AG09309 (cell line): ENCODE measurements at regions not wholly inside any gene's neighbourhood (a gene's known extent, or its start where the extent isn't known, plus 50 kb on each side); places are given as distances from the start of the nearest gene placed in this dataset.

Source experiments
- DNase-seq: peaks from one replicate; pipeline ENCODE4 v3.0.0-alpha.2; 2010; ENCODE audit warnings: low read depth
- H3K4me3 ChIP-seq: 2 replicates; pipeline ENCODE4 v1.5.1; 2011; ENCODE audit warnings: mild to moderate bottlenecking, low read depth, low read length, moderate library complexity; ENCODE audit not compliant: control insufficient read depth
- TF ChIP-seq, protein P1 (sequence below): IDR thresholded peaks from 2 replicates; pipeline ENCODE4 v1.5.1; 2011; ENCODE audit warnings: mild to moderate bottlenecking, low read depth, low read length, inconsistent platforms; ENCODE audit not compliant: insufficient read depth, control insufficient read depth; ENCODE audit errors: missing control alignments

DNA sequence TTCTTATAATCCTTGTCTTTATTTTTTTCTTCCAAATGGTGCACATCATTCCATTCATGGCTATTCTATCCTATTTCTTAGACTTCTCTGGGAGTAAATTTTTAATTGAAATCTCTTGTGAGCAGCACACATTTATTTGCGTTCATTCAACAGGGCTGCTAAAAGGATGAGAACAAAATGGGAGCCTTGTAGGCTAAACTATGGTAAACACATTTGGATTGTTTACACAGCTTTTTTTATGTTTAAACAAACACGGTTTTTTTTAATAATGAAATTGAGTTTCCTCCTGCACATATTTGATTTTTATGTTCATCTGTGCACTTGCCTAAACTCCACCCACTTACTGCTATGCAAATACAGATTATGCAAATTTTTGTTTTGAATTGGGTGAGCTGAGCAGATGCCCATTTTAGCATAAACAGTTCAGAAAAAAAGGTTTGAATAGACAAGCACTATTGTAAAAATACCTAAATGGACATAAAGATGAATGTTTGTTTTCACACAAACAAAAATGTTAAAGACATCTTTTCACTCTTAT, 92.0 kb downstream of the OLIG3 start:
- TF ChIP-seq, protein P1, sequence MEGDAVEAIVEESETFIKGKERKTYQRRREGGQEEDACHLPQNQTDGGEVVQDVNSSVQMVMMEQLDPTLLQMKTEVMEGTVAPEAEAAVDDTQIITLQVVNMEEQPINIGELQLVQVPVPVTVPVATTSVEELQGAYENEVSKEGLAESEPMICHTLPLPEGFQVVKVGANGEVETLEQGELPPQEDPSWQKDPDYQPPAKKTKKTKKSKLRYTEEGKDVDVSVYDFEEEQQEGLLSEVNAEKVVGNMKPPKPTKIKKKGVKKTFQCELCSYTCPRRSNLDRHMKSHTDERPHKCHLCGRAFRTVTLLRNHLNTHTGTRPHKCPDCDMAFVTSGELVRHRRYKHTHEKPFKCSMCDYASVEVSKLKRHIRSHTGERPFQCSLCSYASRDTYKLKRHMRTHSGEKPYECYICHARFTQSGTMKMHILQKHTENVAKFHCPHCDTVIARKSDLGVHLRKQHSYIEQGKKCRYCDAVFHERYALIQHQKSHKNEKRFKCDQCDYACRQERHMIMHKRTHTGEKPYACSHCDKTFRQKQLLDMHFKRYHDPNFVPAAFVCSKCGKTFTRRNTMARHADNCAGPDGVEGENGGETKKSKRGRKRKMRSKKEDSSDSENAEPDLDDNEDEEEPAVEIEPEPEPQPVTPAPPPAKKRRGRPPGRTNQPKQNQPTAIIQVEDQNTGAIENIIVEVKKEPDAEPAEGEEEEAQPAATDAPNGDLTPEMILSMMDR = no peak
- no peak for DNase-seq
- H3K4me3 ChIP-seq = no peak overlapping the region

DNA sequence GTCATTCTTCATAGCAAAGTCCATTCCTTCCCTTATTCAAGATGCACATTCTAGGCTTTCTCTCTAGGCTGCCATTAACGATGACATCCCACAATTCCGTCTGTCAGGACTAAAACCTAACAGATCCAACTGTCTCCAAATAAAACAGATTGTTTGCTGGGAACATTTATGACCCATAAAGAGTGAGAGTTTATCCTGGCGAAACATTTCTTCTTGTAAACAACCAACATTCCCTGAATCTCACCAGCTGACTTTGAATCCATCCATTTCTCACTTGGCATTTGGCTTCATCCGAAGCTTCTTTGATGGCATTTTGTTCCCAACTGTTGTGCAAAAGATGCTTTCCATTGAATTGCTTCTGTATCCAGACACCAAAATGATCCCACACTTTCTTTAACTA, 93.1 kb downstream of the OLIG3 start:
- no peak overlapping the region for H3K4me3 ChIP-seq
- DNase-seq = no peak
- TF ChIP-seq, protein P1 = no peak

DNA sequence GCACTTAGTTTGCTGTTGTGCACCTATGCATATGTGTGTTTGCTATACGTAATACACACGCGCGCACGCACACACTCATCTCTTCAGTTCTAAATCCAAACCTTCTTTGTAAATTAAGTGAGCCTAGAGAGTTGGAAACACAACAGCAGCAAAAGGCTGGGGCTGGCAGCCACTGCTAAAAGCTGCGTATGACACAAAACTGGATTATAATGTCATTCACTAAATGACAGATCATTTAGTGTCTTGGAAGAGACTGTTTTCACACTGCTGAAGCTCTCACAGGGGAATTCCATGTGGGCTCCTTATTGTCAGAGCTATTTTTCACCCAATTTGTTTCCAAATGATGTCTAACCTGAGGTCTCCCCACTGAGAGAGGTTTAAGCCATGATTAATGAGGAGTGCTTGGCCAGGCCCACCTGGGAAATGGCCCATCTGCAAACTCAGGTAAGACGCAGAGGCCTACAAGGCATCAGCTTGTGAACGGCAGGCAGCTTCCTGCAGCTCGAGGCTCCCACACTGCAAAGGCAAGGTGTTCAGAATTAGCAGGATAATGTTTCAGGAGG, 94.2 kb downstream of the OLIG3 start:
- no peak for DNase-seq
- TF ChIP-seq, protein P1 = no peak
- H3K4me3 ChIP-seq = no peak overlapping the region

DNA sequence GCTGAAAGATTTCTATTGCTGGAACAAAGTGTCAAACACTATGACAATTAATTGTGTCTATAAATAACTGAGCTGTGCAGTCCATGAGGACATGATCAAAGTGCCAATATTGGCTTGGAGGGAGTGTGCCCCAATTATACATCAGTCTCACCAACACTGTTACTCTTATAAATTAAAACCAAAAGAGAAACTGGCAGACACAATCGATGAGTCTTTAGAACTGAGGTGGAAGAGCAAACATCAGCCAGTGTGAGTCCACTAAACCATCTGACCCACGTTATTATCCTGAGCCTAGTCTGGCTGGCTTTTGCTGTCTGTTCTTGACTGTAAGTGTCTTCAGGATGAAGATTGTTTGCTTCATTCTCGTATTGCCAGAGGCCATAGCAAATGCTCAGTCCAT, 98.9 kb downstream of the OLIG3 start:
- H3K4me3 ChIP-seq = no peak overlapping the region
- TF ChIP-seq, protein P1 = no peak
- no peak for DNase-seq

DNA sequence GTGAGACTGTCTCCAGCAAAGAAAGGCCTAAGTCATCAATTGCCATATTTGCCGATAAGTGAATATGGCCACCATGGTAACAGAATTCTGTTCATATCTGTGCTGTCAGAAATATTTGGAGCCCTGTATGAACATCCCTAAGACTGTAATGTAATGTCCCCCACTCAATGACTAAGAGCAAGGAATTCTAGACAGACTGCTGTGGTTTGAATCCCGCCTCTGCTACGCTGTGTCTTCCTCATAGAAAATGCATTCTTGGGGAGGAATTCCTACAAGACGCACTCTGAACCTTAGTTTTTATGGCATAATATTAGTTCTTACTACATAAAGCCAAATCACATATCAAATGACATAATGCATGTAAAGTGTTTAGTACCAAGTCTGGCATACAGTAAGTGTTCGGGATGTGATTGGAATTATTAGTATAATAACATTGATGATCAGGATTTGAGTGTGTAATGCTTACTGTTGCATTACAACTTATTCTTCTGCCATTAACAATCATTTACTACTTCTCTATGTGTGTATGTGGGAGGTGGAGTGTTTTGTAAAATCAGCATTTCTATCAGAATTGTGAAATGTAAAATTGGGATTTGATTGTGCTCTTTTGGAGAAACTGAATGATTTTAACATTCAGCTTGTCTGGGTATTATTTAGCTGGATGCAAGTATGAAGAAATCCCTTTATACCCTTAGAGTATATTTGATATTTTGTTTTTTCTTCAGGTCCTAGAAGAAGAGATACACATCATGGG, 103.0 kb downstream of the OLIG3 start:
- TF ChIP-seq, protein P1 = no peak
- DNase-seq = no peak
- no peak overlapping the region for H3K4me3 ChIP-seq

DNA sequence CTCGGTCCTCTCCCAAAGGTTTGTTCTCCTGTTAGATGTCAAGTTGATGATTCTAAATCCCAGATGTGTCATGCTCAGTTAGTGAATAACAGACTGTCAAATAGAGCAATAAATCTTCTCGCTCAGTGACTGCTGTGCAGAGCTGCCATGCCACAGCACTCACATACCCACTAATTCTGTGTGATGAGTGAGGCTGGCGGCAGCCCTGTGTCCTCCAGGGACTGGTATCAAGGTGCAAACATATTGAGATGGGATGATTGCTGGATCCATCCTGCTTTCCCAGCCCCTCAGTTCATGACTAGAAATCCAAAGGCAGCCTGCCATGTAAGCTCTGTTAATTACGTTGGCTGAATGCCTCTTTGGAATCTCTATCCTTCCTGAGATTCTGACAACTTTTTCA, 103.9 kb downstream of the OLIG3 start:
- TF ChIP-seq, protein P1 = no peak
- no peak overlapping the region for H3K4me3 ChIP-seq
- no peak for DNase-seq
